8988T (cell line): ENCODE measurements at regions not wholly inside any gene's neighbourhood (a gene's known extent, or its start where the extent isn't known, plus 50 kb on each side); places are given as distances from the start of the nearest gene placed in this dataset.

Source experiments
- DNase-seq: peaks from one replicate; pipeline ENCODE4 v3.0.0; 2011

DNA sequence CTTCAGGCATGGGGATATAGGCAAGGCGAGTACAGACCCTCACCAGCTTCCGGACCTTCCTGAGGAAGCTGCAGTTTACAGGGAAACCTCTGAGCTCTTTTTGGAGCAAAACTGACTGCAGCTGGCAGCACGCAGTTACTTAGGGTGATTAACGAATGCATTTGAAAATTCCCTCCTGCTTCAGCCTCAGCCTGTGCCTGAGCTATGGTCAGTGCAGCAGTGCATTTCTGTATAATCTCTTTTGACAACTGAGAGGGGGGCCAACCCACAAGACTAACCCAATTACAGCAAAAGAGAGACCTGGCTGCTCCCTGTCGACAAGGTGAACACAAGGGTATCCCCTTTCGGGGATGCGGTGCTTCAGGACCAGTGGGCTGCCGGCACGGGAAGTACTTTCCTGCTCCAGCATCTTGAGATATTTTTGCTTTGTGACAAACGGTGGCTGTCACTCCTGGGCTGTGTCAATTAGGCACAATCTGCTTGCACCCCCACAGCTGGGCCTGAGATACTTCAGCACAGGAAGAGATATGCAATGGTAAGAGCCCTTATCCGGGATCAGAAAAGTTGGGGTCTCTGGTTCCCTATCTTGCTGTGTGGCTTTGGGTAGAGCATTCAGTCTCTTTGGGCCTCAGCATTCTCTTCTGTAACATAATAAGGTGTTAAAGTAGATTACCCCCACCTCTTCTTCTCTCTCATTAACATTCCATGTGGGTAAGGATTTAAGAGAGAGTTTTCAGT is 141.0 kb downstream of the TMEM17 start:
- no peak for DNase-seq

DNA sequence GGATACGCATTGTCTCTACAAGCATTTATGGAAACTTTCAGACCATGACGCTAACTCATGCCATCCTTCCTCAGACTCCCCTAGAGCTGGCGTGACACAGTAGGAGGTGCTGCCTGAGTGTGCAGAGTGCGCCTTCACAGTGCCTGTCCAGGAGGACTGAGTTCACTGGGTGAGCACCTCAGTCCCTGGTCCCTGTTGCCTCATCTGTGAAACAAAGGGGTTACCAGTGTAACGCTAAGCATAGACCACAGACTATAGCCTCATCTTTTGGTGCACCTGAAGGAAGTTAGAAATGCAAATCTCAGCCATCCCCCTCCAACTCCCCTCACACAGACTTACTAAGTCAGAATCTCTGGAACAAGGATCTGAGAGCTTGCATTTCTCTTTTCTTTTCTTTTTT is 142.8 kb downstream of the TMEM17 start:
- DNase-seq, result no peak

DNA sequence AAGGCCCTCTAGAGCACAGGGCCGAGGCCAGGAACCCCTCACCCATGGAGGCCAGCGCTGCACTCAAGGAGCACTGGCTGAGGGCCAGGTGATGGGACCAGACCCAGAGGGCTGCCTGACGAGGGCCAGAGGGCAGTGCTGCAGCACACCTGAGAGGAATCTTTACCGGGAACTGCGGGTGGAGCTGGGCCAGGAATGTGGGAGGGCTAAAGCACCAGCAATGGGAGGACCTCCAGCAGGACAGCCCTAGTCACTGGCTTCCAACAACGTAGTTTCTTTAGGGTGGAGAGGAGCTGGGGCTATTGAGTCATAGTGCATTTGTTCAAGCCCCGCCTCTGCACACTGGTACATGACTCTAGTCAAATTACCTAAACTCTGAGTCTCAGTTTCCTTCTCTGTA is 143.4 kb downstream of the TMEM17 start:
- DNase-seq, result no peak

DNA sequence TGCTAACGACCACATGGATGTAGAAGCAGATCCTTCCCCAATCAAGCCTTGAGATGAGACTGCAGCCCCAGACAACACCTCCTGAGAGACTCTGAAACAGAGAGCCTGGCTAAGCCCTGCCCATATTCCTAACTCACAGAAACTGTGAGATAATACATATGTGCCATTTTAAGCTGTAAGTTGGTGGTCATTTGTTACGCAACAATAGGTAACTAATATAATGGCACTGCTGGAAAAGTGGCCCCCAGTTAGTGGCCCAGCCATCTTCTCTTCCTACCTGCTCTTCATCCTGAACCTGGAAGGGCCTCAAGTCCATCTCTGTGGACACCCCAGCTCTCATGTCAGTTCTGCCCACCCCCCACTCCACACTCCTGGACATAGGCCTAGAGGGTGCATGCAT is 144.0 kb downstream of the TMEM17 start:
- DNase-seq, result no peak

DNA sequence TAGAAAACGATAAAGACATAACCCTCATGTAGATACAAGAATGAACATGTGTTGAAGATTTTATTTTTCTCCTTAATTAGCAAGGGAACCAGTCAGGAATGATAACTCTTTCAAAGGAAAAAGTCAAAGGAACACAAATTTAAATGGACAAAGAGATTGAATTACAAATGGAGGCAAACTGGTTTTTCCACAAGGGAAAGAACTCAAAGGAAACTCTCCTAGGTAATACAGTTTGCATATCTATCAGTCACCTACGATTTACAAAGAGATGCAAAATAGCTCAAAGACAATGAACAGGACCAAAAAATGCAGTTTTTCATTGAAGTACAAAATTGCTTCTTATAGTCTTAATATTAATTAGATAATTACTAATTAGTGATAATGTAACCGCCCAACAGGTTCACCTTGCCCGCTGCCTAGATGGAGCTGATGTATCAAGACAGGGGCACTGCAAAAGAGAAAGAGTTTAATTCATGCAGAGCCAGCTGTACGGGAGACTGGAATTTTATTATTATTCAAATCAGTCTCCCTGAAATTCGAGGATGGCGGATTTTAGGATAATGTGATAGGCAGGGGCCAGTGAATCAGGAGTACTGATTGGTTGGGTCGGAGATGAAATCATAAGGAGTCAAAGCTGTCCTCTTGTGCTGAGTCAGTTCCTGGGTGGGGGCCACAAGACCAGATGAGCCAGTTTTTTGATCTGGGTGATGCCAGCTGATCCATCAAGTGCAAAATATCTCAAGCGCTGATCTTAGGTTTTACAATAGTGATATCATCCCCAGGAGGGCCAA is 151.0 kb downstream of the TMEM17 start:
- DNase-seq, result no peak

DNA sequence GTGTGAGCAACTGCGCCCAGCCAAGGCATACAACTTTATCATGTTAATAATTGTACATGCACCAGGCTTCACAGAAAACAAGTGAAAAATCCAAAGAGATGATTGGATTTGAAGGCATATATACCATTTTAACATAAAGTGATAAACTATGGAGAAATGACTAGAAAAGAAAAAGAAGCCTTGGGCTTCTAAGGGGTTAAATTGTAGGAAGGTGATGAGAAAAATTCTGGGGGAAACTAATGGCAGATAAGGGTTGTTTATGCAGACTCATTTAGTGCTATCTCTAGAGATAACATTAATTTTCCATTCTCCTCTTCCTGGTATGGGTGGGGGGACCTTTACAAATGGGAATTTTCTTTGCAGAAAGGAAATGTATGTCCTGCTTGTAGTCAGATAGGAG is 154.0 kb downstream of the TMEM17 start:
- no peak for DNase-seq

DNA sequence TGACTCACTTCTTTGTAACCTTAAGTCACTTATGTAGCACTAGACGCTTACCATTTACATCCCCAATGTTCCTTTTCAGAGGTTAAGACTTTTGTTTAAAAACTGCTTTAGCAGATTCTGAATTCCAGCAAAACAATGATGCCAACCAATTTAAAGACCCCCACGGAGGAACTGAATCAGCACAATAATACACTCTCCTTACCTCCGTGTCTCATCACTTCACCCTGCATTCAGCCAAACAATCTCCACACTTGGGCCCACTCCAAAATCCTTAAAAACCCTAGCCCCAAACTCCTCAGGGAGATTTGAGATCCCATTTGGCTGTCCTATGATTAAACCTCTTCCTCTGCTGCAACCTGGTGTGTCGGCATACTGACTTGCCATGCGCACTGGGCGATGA is 153.9 kb downstream of the B3GNT2 start:
- DNase-seq, result no peak

DNA sequence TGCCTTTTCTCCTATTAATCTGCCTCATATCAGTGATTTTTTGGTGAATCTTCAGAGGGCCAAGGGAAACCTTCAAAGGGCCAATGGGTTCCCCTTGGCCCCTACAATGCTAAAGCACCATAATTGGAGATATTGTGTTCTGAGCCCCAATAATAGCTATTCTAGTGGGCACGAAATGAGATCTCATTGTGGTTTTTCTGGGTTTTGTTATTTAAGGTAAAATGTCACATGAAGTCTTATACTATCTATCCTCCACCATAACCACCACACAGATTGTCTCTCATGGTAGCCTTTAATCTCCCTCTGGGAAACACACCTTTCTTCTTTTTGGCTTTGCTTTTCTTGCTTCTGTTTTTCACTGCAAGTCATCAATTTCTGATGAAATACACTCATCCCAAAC is 152.8 kb downstream of the B3GNT2 start:
- no peak for DNase-seq

DNA sequence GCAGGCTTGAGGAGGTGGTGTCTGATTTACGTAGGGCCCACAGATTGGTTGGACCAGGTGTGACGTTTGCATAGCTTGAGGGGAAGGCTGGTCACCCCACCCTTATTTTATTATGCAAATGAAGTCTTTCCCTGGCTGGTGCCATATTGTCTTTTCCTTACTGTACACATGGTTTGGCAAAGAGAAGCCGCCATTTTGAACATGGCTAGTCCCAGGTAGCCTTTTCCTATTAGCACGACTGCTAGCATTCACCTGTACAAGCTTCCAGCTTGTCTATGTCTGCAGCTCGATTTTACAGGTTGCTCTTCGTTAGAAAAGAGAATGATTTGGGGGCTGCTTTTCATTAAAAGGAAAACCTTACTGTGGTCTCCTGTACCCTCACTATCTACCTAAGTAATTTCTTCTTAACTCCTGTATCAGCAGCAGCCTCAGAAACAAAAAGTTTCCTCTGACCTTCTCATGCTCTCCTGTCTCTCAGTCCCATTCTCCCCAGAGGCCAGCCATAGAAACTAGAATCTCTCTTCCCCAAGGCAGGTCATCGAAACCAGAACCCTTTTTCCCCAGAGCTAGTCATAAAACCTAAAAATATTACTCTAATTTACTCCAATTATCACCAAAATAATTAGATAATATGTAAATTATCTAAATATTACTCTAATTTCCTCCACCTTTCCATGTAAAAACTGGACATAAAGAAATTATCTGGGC is 151.8 kb downstream of the B3GNT2 start:
- no peak for DNase-seq

DNA sequence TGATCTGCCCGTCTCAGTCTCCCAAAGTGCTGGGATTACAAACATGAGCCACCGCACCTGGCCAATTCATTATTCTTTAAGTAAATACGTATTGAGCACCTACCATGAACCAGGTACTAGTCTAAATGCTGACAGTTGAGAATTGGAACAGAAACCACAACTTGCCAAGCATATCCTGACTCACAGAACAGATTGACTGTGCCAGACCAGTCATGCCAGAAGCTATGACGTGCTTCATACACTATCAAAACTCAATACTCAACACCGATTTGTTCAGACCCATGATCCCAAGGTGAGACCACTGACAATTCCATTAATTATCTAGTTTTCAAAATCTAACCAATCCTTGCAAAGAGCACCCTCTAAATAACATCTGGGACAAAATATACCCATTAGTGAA is 148.6 kb downstream of the B3GNT2 start:
- DNase-seq, result no peak

DNA sequence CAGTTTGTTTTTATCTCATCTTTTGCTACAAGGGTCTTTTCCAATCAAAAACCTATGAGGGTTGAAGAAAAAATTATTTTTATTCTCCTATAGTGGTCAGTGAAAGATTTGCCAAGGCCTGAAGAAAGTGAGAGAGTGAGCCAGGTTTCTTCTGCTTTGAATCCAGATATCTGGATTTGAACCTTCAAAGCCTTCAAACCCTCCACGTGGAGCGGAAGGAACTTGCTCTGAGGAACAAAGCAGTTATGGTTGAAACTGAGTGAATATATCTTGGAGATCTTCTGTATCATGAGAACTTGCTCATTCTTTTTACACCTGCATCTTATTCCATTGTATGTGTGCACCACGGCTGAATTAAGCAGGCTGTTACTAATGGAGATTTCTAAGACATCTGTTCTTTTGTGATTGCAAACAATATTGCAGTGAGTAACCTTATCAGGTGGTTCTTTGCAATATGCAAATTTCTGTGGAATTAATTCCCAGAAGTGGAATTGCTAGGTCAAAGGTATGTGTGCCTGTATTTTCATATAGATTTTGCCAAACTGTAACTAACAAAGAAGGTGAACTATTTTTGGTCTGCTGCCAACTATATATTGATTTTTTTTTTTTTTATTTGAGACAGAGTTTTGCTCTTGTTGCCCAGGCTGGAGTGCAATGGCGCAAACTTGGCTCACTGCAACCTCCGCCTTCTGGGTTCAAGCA is 147.9 kb downstream of the B3GNT2 start:
- no peak for DNase-seq

DNA sequence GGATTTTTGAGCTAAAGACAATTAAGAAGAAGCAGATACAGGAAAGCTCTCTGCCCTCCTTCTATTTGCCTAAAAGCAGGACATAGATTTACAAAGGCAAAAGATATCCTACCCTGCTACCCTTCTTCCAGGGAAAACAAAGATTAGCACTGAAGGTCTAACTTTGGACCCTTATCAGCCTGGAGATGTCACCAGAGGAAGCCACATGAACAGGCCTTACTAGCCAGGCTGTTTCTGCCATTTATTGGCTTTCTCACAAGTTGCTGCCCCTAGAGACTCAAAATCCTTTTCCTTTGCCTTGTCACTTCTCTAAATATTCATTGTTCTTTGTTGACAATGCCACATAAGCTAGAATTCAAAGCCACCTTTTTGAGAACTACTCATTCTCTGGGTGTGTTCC is 147.3 kb downstream of the B3GNT2 start:
- no peak for DNase-seq

DNA sequence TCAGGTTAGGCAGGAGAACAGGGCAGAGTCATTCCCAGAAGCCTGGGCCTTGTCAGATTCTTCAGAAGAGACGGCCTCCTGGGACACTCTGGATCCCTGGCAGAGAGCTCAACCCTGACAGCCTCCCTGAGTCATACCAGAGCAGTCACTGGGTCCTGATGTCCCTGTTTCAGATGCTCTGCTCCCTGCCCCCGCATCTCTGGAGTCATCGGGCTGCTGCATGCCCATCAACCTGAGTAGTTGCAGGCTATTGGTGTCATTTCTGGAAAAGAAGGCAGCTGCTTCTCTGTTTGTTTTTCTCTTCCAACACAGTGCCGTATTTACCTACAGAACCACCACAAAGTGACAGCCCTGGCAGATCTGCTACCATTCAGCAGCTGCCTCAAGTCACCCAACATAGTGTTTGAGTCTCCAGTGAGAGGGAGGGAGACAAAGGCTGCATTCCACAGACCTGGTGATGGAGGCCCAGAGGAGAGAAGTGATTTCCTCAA is 145.1 kb downstream of the B3GNT2 start:
- DNase-seq, result no peak

DNA sequence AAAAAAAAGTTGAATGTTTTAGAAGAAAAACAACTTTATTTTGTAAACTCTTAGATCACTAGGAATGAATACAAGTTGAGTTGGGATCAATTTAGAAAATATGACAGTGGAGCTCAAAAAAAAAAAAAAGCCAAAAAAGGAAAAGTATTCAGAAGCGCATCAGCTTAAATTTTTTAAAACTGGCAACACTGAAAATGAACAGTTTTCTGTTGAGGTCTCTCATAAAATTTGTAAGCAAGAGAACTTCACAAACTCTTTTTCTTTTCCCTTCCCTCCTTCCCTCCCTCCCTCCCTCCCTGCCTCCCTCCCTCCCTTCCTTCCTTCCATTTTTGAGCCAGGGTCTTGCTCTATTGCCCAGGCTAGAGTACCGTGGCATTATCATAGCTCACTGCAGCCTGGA is 143.9 kb downstream of the B3GNT2 start:
- no peak for DNase-seq

DNA sequence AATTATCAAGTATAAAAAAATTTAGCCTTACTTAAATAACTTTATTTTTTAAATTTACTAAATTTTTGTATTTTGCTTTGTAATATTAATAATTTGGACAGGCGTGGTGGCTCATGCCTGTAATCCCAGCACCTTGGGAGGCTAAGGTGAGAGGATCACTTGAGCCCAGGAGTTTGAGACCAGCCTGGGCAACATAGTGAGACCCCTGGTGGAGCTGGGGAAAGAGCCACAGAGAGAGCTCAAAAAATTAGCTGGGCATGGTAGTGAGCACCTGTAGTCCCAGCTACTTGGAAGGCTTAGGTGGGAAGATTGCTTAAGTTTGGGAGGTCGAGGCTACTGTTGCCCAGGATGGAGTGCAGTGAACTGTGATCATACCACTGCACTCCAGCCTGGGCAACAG is 143.5 kb downstream of the B3GNT2 start:
- DNase-seq, result no peak

DNA sequence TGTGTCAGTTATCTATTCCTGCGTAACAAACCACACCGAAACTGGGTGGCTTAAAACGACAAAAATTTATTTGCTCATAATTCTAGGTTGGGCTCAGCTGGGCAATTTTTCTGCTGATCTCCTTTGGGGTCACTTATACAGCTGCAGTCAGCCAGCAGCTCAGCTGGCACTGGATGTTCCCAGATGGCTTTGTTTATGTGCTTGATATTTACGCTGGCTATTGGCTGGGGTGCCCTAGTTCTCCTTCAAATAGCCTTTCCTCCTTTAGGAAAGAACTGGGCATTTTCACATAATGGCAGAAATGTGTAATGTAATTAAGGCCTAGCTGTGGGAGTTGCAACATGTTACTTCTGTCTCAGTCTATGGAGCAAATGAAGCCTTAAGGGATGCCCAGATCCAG is 142.2 kb downstream of the B3GNT2 start:
- DNase-seq, result no peak

DNA sequence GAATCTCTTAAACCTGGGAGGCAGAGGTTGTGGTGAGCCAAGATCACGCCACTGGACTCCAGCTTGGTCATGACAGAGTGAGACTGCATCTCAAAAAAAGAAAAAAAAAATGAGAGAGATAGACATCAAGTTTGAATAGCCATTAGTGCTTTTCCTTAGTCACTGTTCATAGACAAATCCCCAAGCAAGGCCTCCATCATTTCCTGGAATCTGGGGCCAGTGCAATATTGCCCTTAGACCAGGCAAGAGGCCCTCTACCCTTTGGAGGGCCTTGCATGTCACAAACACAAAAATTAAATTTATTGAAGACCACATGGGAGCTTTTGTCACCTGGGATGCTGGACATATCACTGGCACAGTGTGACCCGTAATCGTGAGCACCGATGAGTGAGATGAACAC is 141.5 kb downstream of the B3GNT2 start:
- no peak for DNase-seq

DNA sequence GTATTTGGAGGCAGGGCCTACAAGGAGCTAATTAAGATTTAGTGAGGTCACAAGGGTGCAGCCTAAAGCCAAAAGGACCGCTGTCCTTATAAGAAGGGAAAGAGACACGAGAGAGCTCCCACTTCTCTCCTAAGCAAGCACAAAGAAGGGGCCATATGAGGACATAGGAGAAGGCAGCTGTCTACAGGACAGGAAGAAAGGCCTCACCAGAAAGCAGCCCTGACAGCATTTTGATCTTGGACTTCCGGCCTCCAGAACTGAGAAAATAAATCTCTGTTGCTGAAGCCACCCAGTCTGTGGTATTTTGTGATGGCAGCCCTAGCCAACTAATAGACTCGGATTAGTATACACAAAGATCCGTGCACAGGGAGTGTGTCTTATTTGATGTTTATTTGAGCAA is 139.7 kb downstream of the B3GNT2 start:
- DNase-seq, result no peak

DNA sequence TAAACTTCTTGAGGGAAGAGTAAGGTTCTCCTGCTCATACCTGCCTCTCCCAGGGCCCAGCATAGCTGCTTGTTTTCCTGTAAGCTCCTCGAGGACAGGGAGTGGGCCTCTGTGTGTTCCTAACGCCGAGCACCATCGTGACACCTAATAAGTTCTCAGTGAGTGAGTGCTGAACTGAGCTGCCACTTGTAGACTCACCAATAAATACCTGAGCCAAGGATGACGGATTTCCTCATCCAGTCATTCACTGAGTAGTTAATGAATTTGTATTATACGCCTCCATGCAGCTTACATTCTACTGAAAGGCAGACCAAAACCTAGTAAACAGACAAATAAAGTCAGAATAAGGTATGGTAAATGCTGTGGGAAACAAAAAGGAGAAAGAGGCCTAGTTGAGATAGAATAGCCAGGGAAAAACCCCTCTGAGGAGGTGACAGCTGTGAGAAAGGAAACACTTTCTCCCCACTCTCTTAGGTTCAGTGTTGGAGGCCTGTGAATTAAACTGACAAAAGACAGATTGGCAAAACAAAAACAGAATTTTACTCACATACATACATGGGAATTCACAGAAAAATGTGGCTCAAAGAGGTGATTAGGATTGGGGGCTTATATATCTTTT is 138.6 kb downstream of the B3GNT2 start:
- DNase-seq, result no peak

DNA sequence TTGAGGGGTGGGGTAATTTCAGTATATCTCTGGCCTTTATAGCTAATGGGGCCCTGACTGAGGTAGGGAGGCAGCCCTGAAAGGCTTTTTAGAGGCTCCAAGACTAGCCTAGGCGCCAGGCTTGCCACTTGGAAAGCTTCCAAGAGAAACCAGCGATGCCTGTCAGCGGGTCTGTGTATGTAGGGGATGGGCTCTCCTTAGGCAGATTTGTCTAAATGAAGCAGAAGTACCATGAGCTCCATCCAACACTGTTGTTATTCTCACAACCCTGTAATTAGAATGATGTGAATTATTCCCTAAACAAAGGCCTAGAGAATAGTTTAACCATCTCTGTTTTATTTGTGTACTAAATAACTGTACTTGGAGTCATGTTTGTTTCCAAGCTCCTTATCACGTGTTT is 138.1 kb downstream of the B3GNT2 start:
- DNase-seq, result no peak

DNA sequence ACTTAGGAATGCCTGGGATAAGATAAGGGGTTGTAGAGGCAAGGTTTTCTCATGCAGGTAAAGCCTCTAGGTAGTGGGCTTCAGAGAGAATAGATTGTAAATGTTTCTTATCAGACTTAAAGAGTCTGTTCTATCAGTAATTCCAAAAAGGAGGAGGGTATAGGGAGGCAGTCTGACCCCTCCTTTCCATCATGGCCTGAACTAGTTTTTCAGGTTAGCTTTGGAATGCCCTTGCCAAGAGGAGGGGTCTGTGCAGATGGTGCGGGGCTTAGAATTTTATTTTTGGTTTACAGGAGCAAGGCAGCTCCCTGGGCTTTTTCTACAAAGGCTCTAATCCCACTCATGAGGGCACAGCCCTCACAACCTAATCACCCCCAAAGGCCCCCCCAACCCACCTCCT is 135.0 kb downstream of the B3GNT2 start:
- no peak for DNase-seq

DNA sequence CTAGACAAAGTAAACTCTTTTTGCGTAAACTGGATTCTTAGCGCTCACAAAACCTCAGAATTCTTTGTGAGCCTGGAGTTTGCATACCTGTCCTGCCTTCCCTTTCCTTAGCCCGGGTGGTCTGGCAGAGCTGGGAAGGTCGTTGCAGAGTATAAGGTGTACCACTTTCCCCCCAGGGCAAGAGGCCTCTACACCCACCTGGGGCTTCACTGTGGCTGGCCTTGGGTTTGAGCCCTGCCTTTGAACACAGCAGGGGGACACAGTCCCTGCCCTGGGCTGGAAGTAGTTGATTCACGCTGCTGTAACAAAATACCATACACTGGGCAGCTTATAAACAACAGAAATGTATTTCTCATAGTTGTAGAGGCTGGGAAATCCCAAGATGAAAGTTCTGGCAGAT is 133.9 kb downstream of the B3GNT2 start:
- no peak for DNase-seq

DNA sequence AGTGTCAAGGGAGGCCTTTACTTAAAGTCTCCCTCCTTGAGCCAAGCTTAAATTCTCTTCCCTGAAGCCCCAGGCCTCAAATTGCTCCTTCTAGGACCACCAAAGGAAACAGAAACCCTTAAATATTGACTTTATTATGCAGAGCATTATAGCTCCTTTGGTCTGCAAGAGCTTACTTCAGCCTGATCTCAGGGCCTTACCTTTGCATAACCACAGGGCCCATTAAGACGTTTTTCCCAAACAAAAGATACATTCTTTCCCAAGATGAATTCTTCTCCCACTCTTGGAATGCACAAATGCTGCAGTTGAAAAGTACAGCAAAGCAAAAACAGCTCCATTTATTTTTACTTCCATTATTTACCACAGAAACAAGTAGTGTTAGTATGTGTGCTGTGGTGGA is 130.8 kb downstream of the B3GNT2 start:
- DNase-seq, result no peak
